HG02840 (cell line): ENCODE measurements at regions not wholly inside any gene's neighbourhood (a gene's known extent, or its start where the extent isn't known, plus 50 kb on each side); places are given as distances from the start of the nearest gene placed in this dataset.
A peak's percentile ranks its signal among the peaks of the same experiment; 100 is the strongest.
"Not testable (repeated sequence)": the region's sequence is repeated elsewhere in the genome, so short reads cannot be mapped to it uniquely, and the experiment has no call there.

ENCODE experiments used
- ATAC-seq: cut with Tn5 transposase; IDR thresholded peaks from one replicate; pipeline ENCODE4 v1.9.1; 2021; ENCODE audit warnings: mild to moderate bottlenecking, moderate library complexity, moderate number of reproducible peaks; ENCODE audit not compliant: unreplicated experiment, low FRiP score

- ATAC-seq, result no peak
Measured at GRCh38 chr6:79396625-79397024, 140.6 kb downstream of the LCA5 start.

GRCh38 chr6:79394690-79395089 lies 142.5 kb downstream of the LCA5 start:
- no peak for ATAC-seq

GRCh38 chr6:79392094-79392493 lies 145.1 kb downstream of the LCA5 start:
- ATAC-seq, result no peak

- ATAC-seq, result no peak
Measured at GRCh38 chr6:79391480-79391879, 145.8 kb downstream of the LCA5 start.

GRCh38 chr6:79385893-79386292 lies 151.3 kb downstream of the LCA5 start:
- ATAC-seq, result no peak

- no peak for ATAC-seq
Measured at GRCh38 chr6:79385333-79385732, 150.9 kb upstream of the HMGN3 start.

GRCh38 chr6:79384845-79385244 lies 150.4 kb upstream of the HMGN3 start:
- ATAC-seq, result no peak

- no peak for ATAC-seq
Measured at GRCh38 chr6:79378957-79379356, 144.5 kb upstream of the HMGN3 start.

- no peak for ATAC-seq
Measured at GRCh38 chr6:79377888-79378348, 143.4 kb upstream of the HMGN3 start.

GRCh38 chr6:79377047-79377446 lies 142.6 kb upstream of the HMGN3 start:
- no peak for ATAC-seq

GRCh38 chr6:79375635-79376337 lies 141.3 kb upstream of the HMGN3 start:
- ATAC-seq, result no peak

- no peak for ATAC-seq
Measured at GRCh38 chr6:79374308-79374707, 139.8 kb upstream of the HMGN3 start.

- no peak for ATAC-seq
Measured at GRCh38 chr6:79373880-79374279, 139.4 kb upstream of the HMGN3 start.

GRCh38 chr6:79373246-79373645 lies 138.8 kb upstream of the HMGN3 start:
- no peak for ATAC-seq

- no peak for ATAC-seq
Measured at GRCh38 chr6:79372757-79373156, 138.3 kb upstream of the HMGN3 start.

GRCh38 chr6:79369026-79369425 lies 134.5 kb upstream of the HMGN3 start:
- no peak for ATAC-seq

GRCh38 chr6:79363441-79363840 lies 129.0 kb upstream of the HMGN3 start:
- not testable (repeated sequence) for ATAC-seq

- ATAC-seq, result not testable (repeated sequence)
Measured at GRCh38 chr6:79361074-79361473, 126.6 kb upstream of the HMGN3 start.

GRCh38 chr6:79353226-79353625 lies 118.7 kb upstream of the HMGN3 start:
- ATAC-seq, result no peak

GRCh38 chr6:79338493-79338892 lies 104.0 kb upstream of the HMGN3 start:
- ATAC-seq, result no peak

GRCh38 chr6:79335133-79335674 lies 100.7 kb upstream of the HMGN3 start:
- peak; percentile 93 for ATAC-seq

- no peak for ATAC-seq
Measured at GRCh38 chr6:79334674-79335073, 100.2 kb upstream of the HMGN3 start.
